HL-60 (cell line): ENCODE measurements at regions not wholly inside any gene's neighbourhood (a gene's known extent, or its start where the extent isn't known, plus 50 kb on each side); places are given as distances from the start of the nearest gene placed in this dataset.

ENCODE experiments used
- DNase-seq, 2 experiments: peaks; one replicate each; pipeline ENCODE4 v3.0.0-alpha.2; 2010 to 2020; ENCODE audit warnings: low read depth in 1 of 2, low spot score in 1 of 2
- H3K27ac ChIP-seq: fragments of 250-450 bp; sonication (Bioruptor Pico); replicated peaks from 2 replicates; pipeline ENCODE4 v1.5.1; 2020; ENCODE audit warnings: mild to moderate bottlenecking, moderate library complexity
- H3K27me3 ChIP-seq: fragments of 250-450 bp; sonication (Bioruptor Pico); 2 replicates; pipeline ENCODE4 v1.5.1; 2021; ENCODE audit warnings: mild to moderate bottlenecking, moderate library complexity; ENCODE audit not compliant: insufficient read depth, poor library complexity, severe bottlenecking
- H3K4me3 ChIP-seq: replicated peaks from 2 replicates; pipeline ENCODE4 v1.5.1; 2011; ENCODE audit warnings: mild to moderate bottlenecking, control low read depth, low read length; ENCODE audit not compliant: insufficient read depth
- CTCF ChIP-seq: IDR thresholded peaks from one replicate; pipeline ENCODE4 v1.5.1; 2011; ENCODE audit warnings: low read length, control low read depth, inconsistent platforms; ENCODE audit not compliant: insufficient read depth
- GABPA ChIP-seq: IDR thresholded peaks from 2 replicates; pipeline ENCODE4 v1.6.1; 2012; ENCODE audit warnings: low read depth
- POLR2AphosphoS5 ChIP-seq: IDR thresholded peaks from 2 replicates; pipeline ENCODE4 v1.6.1; 2012; ENCODE audit warnings: low read depth
- REST ChIP-seq: IDR thresholded peaks from 2 replicates; pipeline ENCODE4 v1.6.1; 2012; ENCODE audit warnings: low read depth; ENCODE audit not compliant: insufficient replicate concordance
- SPI1 ChIP-seq: IDR thresholded peaks from 2 replicates; pipeline ENCODE4 v1.6.1; 2012; ENCODE audit warnings: low read depth, mild to moderate bottlenecking, borderline replicate concordance

- DNase-seq = no peak
- no peak for TF ChIP-seq REST
- TF ChIP-seq GABPA = no peak
- no peak for TF ChIP-seq POLR2AphosphoS5
- TF ChIP-seq SPI1 = no peak
- no peak for TF ChIP-seq CTCF
- Histone ChIP-seq H3K4me3 (no peak overlapping the region), H3K27ac (no peak overlapping the region), H3K27me3 (no peaks in the 10 kb centered on the region)
Measured at GRCh38 chr7:84508606-84509005, 314.0 kb upstream of the SEMA3A start.

GRCh38 chr7:84507529-84507928 is 312.9 kb upstream of the SEMA3A start:
- Histone ChIP-seq H3K27me3 (no peaks in the 10 kb centered on the region), H3K4me3 (no peak overlapping the region), H3K27ac (no peak overlapping the region)
- DNase-seq = no peak
- TF ChIP-seq GABPA = no peak
- TF ChIP-seq CTCF = no peak
- no peak for TF ChIP-seq POLR2AphosphoS5
- TF ChIP-seq SPI1 = no peak
- no peak for TF ChIP-seq REST

- TF ChIP-seq CTCF (no peak), POLR2AphosphoS5 (no peak), SPI1 (no peak), REST (no peak), GABPA (no peak)
- Histone ChIP-seq H3K27me3 (no peaks in the 10 kb centered on the region), H3K27ac (no peak overlapping the region), H3K4me3 (no peak overlapping the region)
- DNase-seq = no peak
Measured at GRCh38 chr7:84506151-84506550, 311.6 kb upstream of the SEMA3A start.
